ENCODE measurements at regions not wholly inside any gene's neighbourhood (a gene's known extent, or its start where the extent isn't known, plus 50 kb on each side); places are given as distances from the start of the nearest gene placed in this dataset.
A peak's percentile ranks its signal among the peaks of the same experiment; 100 is the strongest.

GRCh38 chr3:70531063-70531657 is 218.7 kb upstream of the MDFIC2 start:
- H3K9me2 ChIP-seq, result no peaks in the 10 kb centered on the region
- no peaks in the 10 kb centered on the region for H3K9me3 ChIP-seq
- peaks cover 0 to 2% of the 10 kb centered on the region in 2 experiments; a peak in 1 of 4 replicates for H3K4me1 ChIP-seq (ENCODE audit: control insufficient read depth in 1 of 2, insufficient read depth in 2 of 2, low read depth in 1 of 2, low read length in 1 of 2)
- peak; percentile 33 for DNase-seq
- no peaks in the 10 kb centered on the region for H3K36me3 ChIP-seq (replicated peaks in 1 of 2; ENCODE audit: control insufficient read depth in 1 of 2, insufficient read depth in 2 of 2, low read length in 1 of 2)
- H3F3A ChIP-seq (replicated peaks; ENCODE audit: insufficient read depth), result no peaks in the 10 kb centered on the region
- WGBS (ENCODE audit: low lambda C conversion rate), result 25% methylated on average over 4 of the region's 4 CpGs
- no peaks in the 10 kb centered on the region for H3K79me2 ChIP-seq (ENCODE audit: insufficient read depth)
- no peaks in the 10 kb centered on the region for H4K20me1 ChIP-seq (ENCODE audit: insufficient read depth)
- no peak overlapping the region for H3K27ac ChIP-seq (ENCODE audit: low read depth in 2 of 2, low read length in 1 of 2)
- H3K4me2 ChIP-seq, result no peak overlapping the region
- no peak overlapping the region for H2AFZ ChIP-seq (ENCODE audit: low read depth)
- CTCF ChIA-PET, result interaction anchor here (0.6 to 3.0 kb wide), 18 partner anchors 9 to 1122 kb away, joined by 3 to 10 read pairs (median 3); no protein-coding TSS in a partner anchor
- no peaks in the 10 kb centered on the region; the same call in 1 of the 2 replicates for H3K27me3 ChIP-seq (ENCODE audit: insufficient read depth)
- no peak overlapping the region; a peak in 1 of 4 replicates for H3K4me3 ChIP-seq (ENCODE audit: low read depth in 2 of 2, low read length in 1 of 2)
- POLR2A ChIA-PET, result no interaction called here
- TF ChIP-seq RAD21 (IDR thresholded peaks at IDR 0.05; ENCODE audit: low read length), result peak; percentile 76
- TF ChIP-seq CTCF (IDR thresholded peaks at IDR 0.05), result peak; percentile 79
- TF ChIP-seq SIN3A (IDR thresholded peaks at IDR 0.05; ENCODE audit: borderline replicate concordance, low read depth, low read length), result no peak
- TF ChIP-seq SMC3 (IDR thresholded peaks at IDR 0.05; ENCODE audit: low read depth, low read length), result peak; percentile 38; the same call in 1 of the 2 replicates
- H3K9ac ChIP-seq, result no peak overlapping the region

GRCh38 chr3:70530626-70531025 is 218.2 kb upstream of the MDFIC2 start:
- Histone ChIP-seq H3K4me3 (ENCODE audit: low read depth in 2 of 2, low read length in 1 of 2) (no peak overlapping the region), H3K9me2 (no peaks in the 10 kb centered on the region), H4K20me1 (ENCODE audit: insufficient read depth) (no peaks in the 10 kb centered on the region), H3K9me3 (no peaks in the 10 kb centered on the region), H3K36me3 (replicated peaks in 1 of 2; ENCODE audit: control insufficient read depth in 1 of 2, insufficient read depth in 2 of 2, low read length in 1 of 2) (no peaks in the 10 kb centered on the region), H3K9ac (no peak overlapping the region), H3K27me3 (ENCODE audit: insufficient read depth) (no peaks in the 10 kb centered on the region; the same call in 1 of the 2 replicates), H3K27ac (ENCODE audit: low read depth in 2 of 2, low read length in 1 of 2) (no peak overlapping the region), H3K4me2 (no peak overlapping the region), H3K4me1 (ENCODE audit: control insufficient read depth in 1 of 2, insufficient read depth in 2 of 2, low read depth in 1 of 2, low read length in 1 of 2) (peaks cover 0 to 2% of the 10 kb centered on the region in 2 experiments; a peak in 1 of 4 replicates), H3K79me2 (ENCODE audit: insufficient read depth) (no peaks in the 10 kb centered on the region), H3F3A (replicated peaks; ENCODE audit: insufficient read depth) (no peaks in the 10 kb centered on the region), H2AFZ (ENCODE audit: low read depth) (no peak overlapping the region)
- POLR2A ChIA-PET, result no interaction called here
- TF ChIP-seq NFIC (IDR thresholded peaks at IDR 0.05; ENCODE audit: borderline replicate concordance), result no peak
- TF ChIP-seq FOXJ3 (CRISPR knock-in tag; IDR thresholded peaks at IDR 0.05), result no peak
- no peak for TF ChIP-seq RFX5 (IDR thresholded peaks at IDR 0.05; ENCODE audit: low read length)
- no peak for TF ChIP-seq ELF1 (IDR thresholded peaks at IDR 0.05)
- no peak for TF ChIP-seq RXRA (IDR thresholded peaks at IDR 0.05; ENCODE audit: borderline replicate concordance, low read depth)
- WGBS (ENCODE audit: low lambda C conversion rate), result 68% methylated on average over 4 of the region's 4 CpGs
- DNase-seq, result no peak
- CTCF ChIA-PET, result interaction anchor here (1.4 kb wide), 1 partner anchor 492 kb away, joined by 4 read pairs; no protein-coding TSS in a partner anchor

- Histone ChIP-seq H3K9me3 (no peaks in the 10 kb centered on the region), H3K27me3 (ENCODE audit: insufficient read depth) (no peaks in the 10 kb centered on the region; the same call in 1 of the 2 replicates), H3K27ac (ENCODE audit: low read depth in 2 of 2, low read length in 1 of 2) (peak overlapping the region in 1 of 2 experiments; percentile 34; a peak in 1 of 4 replicates), H2AFZ (ENCODE audit: low read depth) (peak overlapping the region; percentile 57; the same call in 1 of the 2 replicates), H3K79me2 (ENCODE audit: insufficient read depth) (no peaks in the 10 kb centered on the region), H3K4me1 (ENCODE audit: control insufficient read depth in 1 of 2, insufficient read depth in 2 of 2, low read depth in 1 of 2, low read length in 1 of 2) (peaks cover 0 to 2% of the 10 kb centered on the region in 2 experiments; a peak in 2 of 4 replicates), H4K20me1 (ENCODE audit: insufficient read depth) (no peaks in the 10 kb centered on the region), H3K9me2 (no peaks in the 10 kb centered on the region), H3K36me3 (replicated peaks in 1 of 2; ENCODE audit: control insufficient read depth in 1 of 2, insufficient read depth in 2 of 2, low read length in 1 of 2) (no peaks in the 10 kb centered on the region), H3K9ac (no peak overlapping the region), H3K4me3 (ENCODE audit: low read depth in 2 of 2, low read length in 1 of 2) (no peak overlapping the region), H3F3A (replicated peaks; ENCODE audit: insufficient read depth) (no peaks in the 10 kb centered on the region), H3K4me2 (no peak overlapping the region; the same call in 1 of the 2 replicates)
- POLR2A ChIA-PET, result no interaction called here
- no peak for DNase-seq
- CTCF ChIA-PET, result interaction anchor here (0.8 to 1.5 kb wide), 3 partner anchors 23 to 463 kb away, joined by 3 to 5 read pairs (median 3); no protein-coding TSS in a partner anchor
- 48% methylated on average over 8 of the region's 8 CpGs for WGBS (ENCODE audit: low lambda C conversion rate)
- TF ChIP-seq, protein P1, sequence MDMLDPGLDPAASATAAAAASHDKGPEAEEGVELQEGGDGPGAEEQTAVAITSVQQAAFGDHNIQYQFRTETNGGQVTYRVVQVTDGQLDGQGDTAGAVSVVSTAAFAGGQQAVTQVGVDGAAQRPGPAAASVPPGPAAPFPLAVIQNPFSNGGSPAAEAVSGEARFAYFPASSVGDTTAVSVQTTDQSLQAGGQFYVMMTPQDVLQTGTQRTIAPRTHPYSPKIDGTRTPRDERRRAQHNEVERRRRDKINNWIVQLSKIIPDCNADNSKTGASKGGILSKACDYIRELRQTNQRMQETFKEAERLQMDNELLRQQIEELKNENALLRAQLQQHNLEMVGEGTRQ (IDR thresholded peaks at IDR 0.05; ENCODE audit: borderline replicate concordance, low read depth, low read length), result no peak
- TF ChIP-seq USF1 (IDR thresholded peaks at IDR 0.05; ENCODE audit: borderline replicate concordance, low read depth), result no peak
- TF ChIP-seq RCOR1 (IDR thresholded peaks at IDR 0.05; ENCODE audit: low read length), result no peak
- TF ChIP-seq TCF12 (IDR thresholded peaks at IDR 0.05), result peak; percentile 45; the same call in 1 of the 2 replicates
- no peak for TF ChIP-seq RAD21 (IDR thresholded peaks at IDR 0.05; ENCODE audit: low read length)
- TF ChIP-seq FOSL2 (IDR thresholded peaks at IDR 0.05; ENCODE audit: borderline replicate concordance, low read depth), result no peak
- no peak for TF ChIP-seq TAF1 (IDR thresholded peaks at IDR 0.05; ENCODE audit: borderline replicate concordance, low read depth, low read length)
Observed at GRCh38 chr3:70527026-70527425, 214.6 kb upstream of the MDFIC2 start.
